GM23248 (cell line): ENCODE measurements at regions not wholly inside any gene's neighbourhood (a gene's known extent, or its start where the extent isn't known, plus 50 kb on each side); places are given as distances from the start of the nearest gene placed in this dataset.

Experiments used
- EZH2 ChIP-seq: fragments of 200-600 bp; sonication (generic); IDR thresholded peaks from 2 replicates; pipeline ENCODE4 v1.6.1; 2018; ENCODE audit warnings: antibody characterized with exemption, mild to moderate bottlenecking; ENCODE audit not compliant: insufficient read depth, poor library complexity, severe bottlenecking
- EZH2phosphoT487 ChIP-seq: fragments of 200-600 bp; sonication (generic); IDR thresholded peaks from 2 replicates; pipeline ENCODE4 v1.6.1; 2018; ENCODE audit warnings: antibody characterized with exemption, moderate library complexity, mild to moderate bottlenecking, low read depth; ENCODE audit not compliant: insufficient read depth

- TF ChIP-seq EZH2phosphoT487 (no peak), EZH2 (no peak)
Observed at GRCh38 chr10:78910476-78910875, 158.3 kb upstream of the ZMIZ1 start.
